Adrenal gland (tissue), 9 donors: ENCODE measurements at regions not wholly inside any gene's neighbourhood (a gene's known extent, or its start where the extent isn't known, plus 50 kb on each side); places are given as distances from the start of the nearest gene placed in this dataset.

Source experiments
- DNase-seq, 7 donors: peaks; one replicate each; pipeline ENCODE4 v3.0.0-alpha.2; 2019 to 2020
- H3K27ac ChIP-seq, 5 donors: fragments of 200-600 bp; sonication (generic) in 4 of 5; 1 replicate in 3 of 5; 2 replicates in 2 of 5; pipeline versions ENCODE4 v1.5.1 to v1.8.0; 2016 to 2020; ENCODE audit warnings: mild to moderate bottlenecking in 1 of 5
- H3K27me3 ChIP-seq: fragments of 200-600 bp; 2 replicates; pipeline ENCODE4 v1.8.0; 2021
- H3K36me3 ChIP-seq, 2 donors: fragments of 200-600 bp; replicated peaks in 1 of 2; 1 replicate in 1 of 2; 2 replicates in 1 of 2; pipeline versions ENCODE4 v1.5.1 to v1.8.0; 2018 to 2022
- H3K4me1 ChIP-seq, 2 donors: fragments of 200-600 bp; replicated peaks in 1 of 2; 1 replicate in 1 of 2; 2 replicates in 1 of 2; pipeline versions ENCODE4 v1.5.1 to v1.8.0; 2018 to 2021
- H3K4me3 ChIP-seq, 4 donors: fragments of 200-600 bp; sonication (generic) in 3 of 4; one replicate each; pipeline ENCODE4 v1.5.1; 2016 to 2018
- H3K9me3 ChIP-seq, 3 donors: fragments of 200-600 bp; sonication (generic) in 1 of 3; replicated peaks in 1 of 3; 1 replicate in 2 of 3; 2 replicates in 1 of 3; pipeline versions ENCODE4 v1.5.1 to v1.8.0; 2016 to 2021
- POLR2A ChIP-seq, 2 donors: fragments of 450-650 bp; IDR thresholded peaks; one replicate each; pipeline ENCODE4 v1.6.1; 2017; ENCODE audit warnings: antibody characterized with exemption in 2 of 2, mild to moderate bottlenecking in 2 of 2, moderate library complexity in 1 of 2
- WGBS, 4 donors: extraction: QIAGEN DNeasy Blood & Tissue Kit in 2 of 4; methylation state at CpG; one replicate each; pipeline versions ENCODE4 v1.1.5 to v1.1.7; 2013 to 2017; 5-methylcytosine and 5-hydroxymethylcytosine counted together
- intact Hi-C, 2 donors: fragments of 100-400 bp; cut with DNase I; formaldehyde crosslinking; loops; one replicate each; pipeline versions ENCODE4 v1.14.1 to v1.15.0; 2022 to 2023
- TF ChIP-seq, protein P1 (sequence below), 6 experiments: fragments of 450-650 bp in 4 of 6; fragments of 200-600 bp in 2 of 6; sonication (generic) in 1 of 6; IDR thresholded peaks; 1 replicate in 5 of 6; 2 replicates in 1 of 6; pipeline versions ENCODE4 v1.5.1 to v1.8.0; 2016 to 2021; ENCODE audit warnings: antibody characterized with exemption in 6 of 6, mild to moderate bottlenecking in 2 of 6, moderate library complexity in 1 of 6
- donor health status: healthy with polysubstance abuse.
- donor health status: Bipolar disorder and iron deficiency.
- donor health status: DM: yes; HTN: yes; CAD: no.
- donor health status: DM: no; HTN: no; CAD: no.
- donor health status: DM: no; HTN: no; CAD: no.

DNA sequence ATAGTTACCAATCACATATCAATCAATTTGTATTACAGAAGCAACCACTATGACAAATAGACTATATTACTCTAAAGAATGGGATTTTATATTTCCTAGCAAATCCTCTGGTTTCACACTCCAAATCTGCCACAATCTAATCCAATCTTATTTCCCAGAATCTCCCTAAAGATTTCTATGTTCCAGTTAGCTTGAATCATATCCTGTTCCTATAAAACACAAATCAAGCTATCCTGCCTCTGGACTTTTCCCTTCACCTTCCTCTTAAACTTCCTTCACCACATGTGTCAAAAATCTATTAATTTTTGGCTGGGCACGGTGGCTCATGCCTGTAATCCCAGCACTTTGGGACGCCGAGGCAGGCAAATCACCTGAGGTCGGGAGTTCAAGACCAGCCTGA is 50.0 kb downstream of the PIK3C2A start:
- H3K4me3 ChIP-seq = no peak overlapping the region
- H3K27me3 ChIP-seq = no peaks in the 10 kb centered on the region
- intact Hi-C loops = no loop called here
- DNase-seq = no peak
- H3K9me3 ChIP-seq = no peaks in the 10 kb centered on the region
- peaks cover 15 to 63% of the 10 kb centered on the region in 2 donors for H3K4me1 ChIP-seq
- H3K36me3 ChIP-seq = no peaks in the 10 kb centered on the region
- WGBS, 4 donors = 84 to 90% (median 88%) methylated on average over 4 of the region's 4 CpGs
- no peak overlapping the region for H3K27ac ChIP-seq
- TF ChIP-seq, protein P1, sequence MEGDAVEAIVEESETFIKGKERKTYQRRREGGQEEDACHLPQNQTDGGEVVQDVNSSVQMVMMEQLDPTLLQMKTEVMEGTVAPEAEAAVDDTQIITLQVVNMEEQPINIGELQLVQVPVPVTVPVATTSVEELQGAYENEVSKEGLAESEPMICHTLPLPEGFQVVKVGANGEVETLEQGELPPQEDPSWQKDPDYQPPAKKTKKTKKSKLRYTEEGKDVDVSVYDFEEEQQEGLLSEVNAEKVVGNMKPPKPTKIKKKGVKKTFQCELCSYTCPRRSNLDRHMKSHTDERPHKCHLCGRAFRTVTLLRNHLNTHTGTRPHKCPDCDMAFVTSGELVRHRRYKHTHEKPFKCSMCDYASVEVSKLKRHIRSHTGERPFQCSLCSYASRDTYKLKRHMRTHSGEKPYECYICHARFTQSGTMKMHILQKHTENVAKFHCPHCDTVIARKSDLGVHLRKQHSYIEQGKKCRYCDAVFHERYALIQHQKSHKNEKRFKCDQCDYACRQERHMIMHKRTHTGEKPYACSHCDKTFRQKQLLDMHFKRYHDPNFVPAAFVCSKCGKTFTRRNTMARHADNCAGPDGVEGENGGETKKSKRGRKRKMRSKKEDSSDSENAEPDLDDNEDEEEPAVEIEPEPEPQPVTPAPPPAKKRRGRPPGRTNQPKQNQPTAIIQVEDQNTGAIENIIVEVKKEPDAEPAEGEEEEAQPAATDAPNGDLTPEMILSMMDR (IDR thresholded peaks at IDR 0.05) = no peak
- no peak for TF ChIP-seq POLR2A (IDR thresholded peaks at IDR 0.05)

DNA sequence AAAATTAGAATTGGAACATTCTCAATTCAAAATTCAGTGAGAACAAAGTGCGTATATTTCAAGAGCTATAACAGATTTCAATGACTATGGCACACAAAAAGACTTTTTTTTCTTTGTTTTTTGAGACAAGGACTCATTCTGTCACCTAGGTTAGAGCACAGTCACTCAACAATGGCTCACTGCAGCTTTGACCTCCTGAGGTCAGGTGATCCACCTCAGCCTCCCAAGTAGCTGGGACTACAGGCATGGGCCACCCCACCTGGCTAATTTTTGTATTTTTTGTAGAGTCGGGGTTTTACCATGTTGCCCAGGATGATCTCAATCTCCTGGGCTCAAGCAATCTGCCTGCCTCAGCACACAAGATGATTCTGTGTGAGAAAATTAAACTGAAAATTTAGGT is 51.5 kb downstream of the PIK3C2A start:
- TF ChIP-seq, protein P1 (IDR thresholded peaks at IDR 0.05) = no peak
- TF ChIP-seq POLR2A (IDR thresholded peaks at IDR 0.05) = no peak
- no peaks in the 10 kb centered on the region for H3K9me3 ChIP-seq
- peaks cover 15 to 53% of the 10 kb centered on the region in 2 donors for H3K4me1 ChIP-seq
- 92 to 99% (median 95%) methylated on average over 2 of the region's 2 CpGs for WGBS, 4 donors
- no peaks in the 10 kb centered on the region for H3K27me3 ChIP-seq
- no peak overlapping the region for H3K27ac ChIP-seq
- intact Hi-C loops = no loop called here
- no peaks in the 10 kb centered on the region for H3K36me3 ChIP-seq
- DNase-seq = no peak
- H3K4me3 ChIP-seq = no peak overlapping the region

DNA sequence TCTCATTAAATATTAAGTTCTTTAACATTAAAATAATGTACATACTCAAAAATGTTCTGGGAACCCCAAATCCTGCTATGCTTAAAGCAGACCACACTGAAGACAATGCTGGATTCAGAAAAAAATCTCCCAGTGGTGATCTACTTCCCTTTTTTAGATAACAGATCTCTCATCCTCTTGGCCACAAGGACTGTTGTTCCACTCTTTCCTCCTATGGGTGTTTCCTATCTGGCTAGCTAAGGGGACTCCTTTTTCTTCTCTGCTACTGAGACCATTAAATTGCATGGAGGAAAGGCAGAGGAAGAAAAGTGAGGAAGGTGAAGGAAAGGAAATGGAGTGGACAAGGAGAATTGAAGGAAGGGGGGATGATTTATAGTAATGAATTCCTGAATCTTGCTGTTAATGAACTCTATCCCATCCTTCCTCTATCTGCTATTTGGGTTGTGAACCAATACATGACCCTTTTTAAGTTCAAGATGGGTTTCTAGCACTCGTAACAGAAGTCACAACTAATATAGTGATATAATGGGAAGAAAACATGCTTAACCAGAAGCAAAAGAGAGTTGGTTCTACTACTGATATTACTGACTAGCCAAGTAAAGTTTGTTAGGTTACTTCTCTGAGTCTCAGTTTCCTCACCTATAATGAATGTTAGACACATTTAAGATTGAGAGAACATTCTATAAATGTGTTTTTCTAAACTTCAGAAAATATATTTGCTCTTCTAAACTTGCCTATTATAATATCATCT is 53.2 kb downstream of the PIK3C2A start:
- intact Hi-C loops = no loop called here
- no peak for TF ChIP-seq POLR2A (IDR thresholded peaks at IDR 0.05)
- TF ChIP-seq, protein P1 (IDR thresholded peaks at IDR 0.05) = no peak
- Histone ChIP-seq H3K36me3 (no peaks in the 10 kb centered on the region), H3K27me3 (no peaks in the 10 kb centered on the region), H3K9me3 (no peaks in the 10 kb centered on the region), H3K4me3 (no peak overlapping the region), H3K27ac (peak overlapping the region in 2 of 5 donors; percentile 4 to 26), H3K4me1 (peaks cover 4 to 43% of the 10 kb centered on the region in 2 donors)
- WGBS, 4 donors = 82 to 93% (median 87%) methylated on average over 1 of the region's 1 CpG
- no peak for DNase-seq

DNA sequence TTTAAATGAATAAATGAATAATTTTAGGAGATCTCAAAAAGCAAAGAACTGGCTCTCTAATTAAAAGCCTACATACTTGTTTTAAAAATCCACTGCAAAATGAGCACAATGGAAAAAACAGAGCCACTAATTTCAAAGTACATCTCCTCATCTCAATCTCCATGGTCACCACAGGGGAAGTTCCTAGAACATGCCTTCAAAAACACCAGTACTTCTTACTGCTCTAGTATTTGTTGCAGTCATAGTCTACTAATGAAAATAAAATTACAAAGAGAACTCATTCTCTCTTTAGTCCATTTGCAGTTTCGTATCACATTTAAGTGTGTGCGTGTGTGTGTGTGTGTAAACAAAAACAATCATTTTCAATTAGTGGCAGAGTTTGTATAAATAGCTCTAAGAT is 54.0 kb downstream of the PIK3C2A start:
- no peaks in the 10 kb centered on the region for H3K27me3 ChIP-seq
- intact Hi-C loops = no loop called here
- H3K36me3 ChIP-seq = no peaks in the 10 kb centered on the region
- H3K4me3 ChIP-seq = no peak overlapping the region
- 83 to 86% (median 85%) methylated on average over 2 of the region's 2 CpGs for WGBS, 4 donors
- H3K9me3 ChIP-seq = no peaks in the 10 kb centered on the region
- DNase-seq = no peak
- peak overlapping the region in 3 of 5 donors; percentile 4 to 26 (median 18) for H3K27ac ChIP-seq
- peaks cover 3 to 34% of the 10 kb centered on the region in 2 donors for H3K4me1 ChIP-seq
- TF ChIP-seq, protein P1 (IDR thresholded peaks at IDR 0.05) = no peak
- no peak for TF ChIP-seq POLR2A (IDR thresholded peaks at IDR 0.05)
